IPS-20b (cell line): ENCODE measurements at regions not wholly inside any gene's neighbourhood (a gene's known extent, or its start where the extent isn't known, plus 50 kb on each side); places are given as distances from the start of the nearest gene placed in this dataset.

Experiments used
- H3K27ac ChIP-seq: one replicate; pipeline ENCODE4 v1.5.1; 2013; ENCODE audit warnings: low read length
- H3K27me3 ChIP-seq: 2 replicates; pipeline ENCODE4 v1.6.1; 2013; ENCODE audit warnings: mild to moderate bottlenecking, low read length, inconsistent platforms; ENCODE audit not compliant: insufficient read depth
- H3K36me3 ChIP-seq: 2 replicates; pipeline ENCODE4 v1.6.1; 2013; ENCODE audit warnings: low read depth, mild to moderate bottlenecking, inconsistent platforms, low read length, moderate library complexity; ENCODE audit not compliant: insufficient read depth
- H3K4me1 ChIP-seq: 2 replicates; pipeline ENCODE4 v1.6.1; 2013; ENCODE audit warnings: mild to moderate bottlenecking, control low read depth, inconsistent platforms, low read length, moderate library complexity; ENCODE audit not compliant: insufficient read depth
- H3K4me3 ChIP-seq: 2 replicates; pipeline ENCODE4 v1.5.1; 2013; ENCODE audit warnings: mild to moderate bottlenecking, low read length, inconsistent platforms
- H3K9ac ChIP-seq: 2 replicates; pipeline ENCODE4 v1.6.1; 2013; ENCODE audit warnings: low read depth, mild to moderate bottlenecking, inconsistent platforms, low read length, moderate library complexity
- H3K9me3 ChIP-seq: 2 replicates; pipeline ENCODE4 v1.6.1; 2013; ENCODE audit warnings: mild to moderate bottlenecking, low read depth, low read length, inconsistent platforms; ENCODE audit not compliant: insufficient read depth

DNA sequence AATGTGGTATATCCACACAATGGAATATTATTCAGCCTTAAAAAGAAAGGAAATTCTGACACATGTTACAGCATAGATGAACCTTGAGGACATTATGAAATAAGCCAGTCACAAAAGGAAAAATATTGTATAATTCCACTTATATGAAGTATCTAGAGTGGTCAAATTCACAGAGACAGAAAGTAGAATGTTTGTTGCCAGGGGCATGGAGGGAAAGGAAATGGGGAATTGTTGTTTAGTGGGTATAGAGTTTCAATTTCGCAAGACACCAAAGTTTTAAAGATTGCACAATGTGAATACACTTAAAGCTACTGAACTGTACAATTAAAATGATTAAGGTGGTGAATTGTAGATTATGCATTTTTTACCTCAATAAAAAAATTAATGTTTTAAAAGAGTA, 92.9 kb downstream of the TXNL1 start:
- Histone ChIP-seq H3K27me3 (no peaks in the 10 kb centered on the region), H3K9me3 (no peaks in the 10 kb centered on the region), H3K4me3 (no peak overlapping the region), H3K36me3 (no peaks in the 10 kb centered on the region), H3K9ac (no peak overlapping the region), H3K4me1 (no peaks in the 10 kb centered on the region), H3K27ac (no peak overlapping the region)

- no peak overlapping the region for H3K9ac ChIP-seq
- H3K27ac ChIP-seq: no peak overlapping the region
- no peaks in the 10 kb centered on the region for H3K27me3 ChIP-seq
- no peaks in the 10 kb centered on the region for H3K4me1 ChIP-seq
- H3K9me3 ChIP-seq: no peaks in the 10 kb centered on the region
- H3K4me3 ChIP-seq: no peak overlapping the region
- no peaks in the 10 kb centered on the region for H3K36me3 ChIP-seq
Observed at GRCh38 chr18:56542476-56542875, 95.9 kb downstream of the TXNL1 start.

- no peak overlapping the region for H3K4me3 ChIP-seq
- no peak overlapping the region for H3K9ac ChIP-seq
- H3K9me3 ChIP-seq: no peaks in the 10 kb centered on the region
- no peaks in the 10 kb centered on the region for H3K27me3 ChIP-seq
- no peaks in the 10 kb centered on the region for H3K4me1 ChIP-seq
- H3K27ac ChIP-seq: no peak overlapping the region
- no peaks in the 10 kb centered on the region for H3K36me3 ChIP-seq
Observed at GRCh38 chr18:56541793-56542192, 96.6 kb downstream of the TXNL1 start.

DNA sequence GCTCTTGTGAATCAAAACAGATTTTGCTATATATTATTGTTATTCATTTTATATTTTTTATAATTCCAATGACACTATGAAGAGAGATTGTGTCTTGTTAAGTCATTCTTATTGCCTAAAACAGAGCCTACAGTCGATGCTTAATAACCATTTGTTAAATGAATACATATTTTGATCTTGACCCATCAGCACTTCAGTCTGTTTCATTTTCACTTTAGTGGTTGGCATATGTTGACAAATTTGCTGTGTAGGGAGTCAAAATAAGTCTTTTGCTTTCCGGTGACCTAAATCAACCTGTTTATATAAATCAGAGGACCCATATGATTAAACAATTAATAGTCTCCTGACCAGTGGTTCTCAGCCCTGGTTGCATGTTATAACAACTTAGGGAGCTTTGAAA, 97.1 kb downstream of the TXNL1 start:
- no peaks in the 10 kb centered on the region for H3K9me3 ChIP-seq
- no peaks in the 10 kb centered on the region for H3K4me1 ChIP-seq
- no peaks in the 10 kb centered on the region for H3K36me3 ChIP-seq
- H3K4me3 ChIP-seq: no peak overlapping the region
- H3K27me3 ChIP-seq: no peaks in the 10 kb centered on the region
- H3K9ac ChIP-seq: no peak overlapping the region
- no peak overlapping the region for H3K27ac ChIP-seq

GRCh38 chr18:56538746-56539145, 99.6 kb downstream of the TXNL1 start:
- H3K27ac ChIP-seq: no peak overlapping the region
- H3K9ac ChIP-seq: no peak overlapping the region
- no peaks in the 10 kb centered on the region for H3K36me3 ChIP-seq
- H3K4me3 ChIP-seq: no peak overlapping the region
- H3K27me3 ChIP-seq: no peaks in the 10 kb centered on the region
- H3K9me3 ChIP-seq: no peaks in the 10 kb centered on the region
- H3K4me1 ChIP-seq: no peaks in the 10 kb centered on the region

GRCh38 chr18:56532176-56532840, 106.1 kb downstream of the TXNL1 start:
- Histone ChIP-seq H3K36me3 (no peaks in the 10 kb centered on the region), H3K9ac (no peak overlapping the region), H3K4me1 (no peaks in the 10 kb centered on the region), H3K9me3 (no peaks in the 10 kb centered on the region), H3K27ac (no peak overlapping the region), H3K4me3 (no peak overlapping the region), H3K27me3 (no peaks in the 10 kb centered on the region)

DNA sequence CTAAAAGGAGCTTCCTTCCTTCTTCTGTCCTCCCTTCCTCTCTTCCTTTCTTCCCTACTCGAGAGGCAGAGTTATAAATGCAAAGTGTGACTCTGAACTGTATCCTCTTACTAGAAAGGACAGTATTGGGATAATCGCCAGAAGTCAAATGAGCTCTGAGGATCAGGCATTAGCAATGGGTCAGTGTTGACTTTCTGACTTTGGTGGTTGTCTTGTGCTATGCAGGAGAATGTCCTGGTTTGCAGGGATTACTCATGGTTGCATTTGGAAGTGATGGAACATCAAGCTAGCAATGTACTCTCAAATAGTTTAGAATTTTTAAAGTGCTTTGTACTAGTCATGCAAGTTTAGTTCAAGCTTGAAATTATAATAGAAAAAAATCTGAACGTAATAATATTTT, 115.6 kb downstream of the TXNL1 start:
- H3K4me3 ChIP-seq: no peak overlapping the region
- no peaks in the 10 kb centered on the region for H3K4me1 ChIP-seq
- H3K27me3 ChIP-seq: no peaks in the 10 kb centered on the region
- H3K9ac ChIP-seq: no peak overlapping the region
- H3K36me3 ChIP-seq: no peaks in the 10 kb centered on the region
- no peak overlapping the region for H3K27ac ChIP-seq
- peaks cover 18% of the 10 kb centered on the region for H3K9me3 ChIP-seq

DNA sequence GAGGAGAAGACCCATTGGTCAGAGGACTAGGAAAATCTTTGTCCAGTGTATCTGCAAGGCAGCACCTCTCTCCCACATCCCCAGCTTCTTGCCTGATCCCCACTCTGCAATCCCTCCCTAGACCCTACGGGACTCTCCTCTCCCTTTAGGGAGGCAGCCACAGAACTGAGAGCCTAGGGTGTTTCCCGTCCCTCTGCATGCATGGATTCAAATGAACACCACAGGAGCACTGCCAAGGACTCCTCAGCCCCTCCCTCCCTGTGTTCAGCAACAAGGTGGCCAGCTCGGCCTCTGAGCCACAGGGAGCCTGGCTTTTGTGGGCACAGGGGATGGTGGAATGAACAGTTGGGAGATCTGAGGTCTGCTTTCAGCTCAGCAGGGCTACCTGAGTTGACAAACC, 117.1 kb downstream of the TXNL1 start:
- Histone ChIP-seq H3K36me3 (no peaks in the 10 kb centered on the region), H3K9ac (no peak overlapping the region), H3K4me1 (no peaks in the 10 kb centered on the region), H3K9me3 (peaks cover 18% of the 10 kb centered on the region), H3K27me3 (no peaks in the 10 kb centered on the region), H3K4me3 (no peak overlapping the region), H3K27ac (no peak overlapping the region)

- Histone ChIP-seq H3K4me3 (no peak overlapping the region), H3K9ac (no peak overlapping the region), H3K27ac (no peak overlapping the region), H3K36me3 (no peaks in the 10 kb centered on the region), H3K4me1 (no peaks in the 10 kb centered on the region), H3K27me3 (no peaks in the 10 kb centered on the region), H3K9me3 (no peaks in the 10 kb centered on the region)
Observed at GRCh38 chr18:56517761-56518160, 120.6 kb downstream of the TXNL1 start.

GRCh38 chr18:56517196-56517595, 121.2 kb downstream of the TXNL1 start:
- Histone ChIP-seq H3K27ac (no peak overlapping the region), H3K4me1 (no peaks in the 10 kb centered on the region), H3K27me3 (no peaks in the 10 kb centered on the region), H3K9ac (no peak overlapping the region), H3K9me3 (no peaks in the 10 kb centered on the region), H3K36me3 (no peaks in the 10 kb centered on the region), H3K4me3 (no peak overlapping the region)

GRCh38 chr18:56516789-56517188, 121.6 kb downstream of the TXNL1 start:
- Histone ChIP-seq H3K9ac (no peak overlapping the region), H3K36me3 (no peaks in the 10 kb centered on the region), H3K9me3 (no peaks in the 10 kb centered on the region), H3K27me3 (no peaks in the 10 kb centered on the region), H3K27ac (no peak overlapping the region), H3K4me1 (no peaks in the 10 kb centered on the region), H3K4me3 (no peak overlapping the region)

DNA sequence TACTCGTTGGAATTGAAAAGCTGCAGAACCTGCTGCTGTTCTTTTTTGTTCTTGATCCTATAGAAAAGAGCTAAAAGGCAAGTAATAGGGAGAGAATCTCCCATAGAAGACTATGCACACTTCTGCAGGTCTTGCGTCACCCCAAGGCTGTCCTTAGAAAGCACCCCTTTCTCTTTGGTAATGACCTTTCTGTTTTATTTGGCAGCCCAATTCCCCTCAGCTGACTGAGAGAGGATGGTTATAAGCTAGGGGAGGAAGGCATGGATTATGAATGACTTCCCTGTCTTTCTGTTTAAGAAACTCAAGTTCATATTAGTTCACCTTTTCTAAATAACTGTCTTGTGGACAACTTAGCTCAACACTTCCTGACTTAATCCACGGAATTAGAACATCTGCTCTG, 122.9 kb downstream of the TXNL1 start:
- Histone ChIP-seq H3K9me3 (no peaks in the 10 kb centered on the region), H3K4me1 (no peaks in the 10 kb centered on the region), H3K9ac (no peak overlapping the region), H3K27me3 (no peaks in the 10 kb centered on the region), H3K36me3 (no peaks in the 10 kb centered on the region), H3K4me3 (no peak overlapping the region), H3K27ac (no peak overlapping the region)
